ENCODE measurements at regions not wholly inside any gene's neighbourhood (a gene's known extent, or its start where the extent isn't known, plus 50 kb on each side); places are given as distances from the start of the nearest gene placed in this dataset. TPM values are rescaled to one million over a fixed set of nuclear protein-coding genes. Genes with fewer than 3 reads are reported as not detected.
"Not testable (repeated sequence)": the region's sequence is repeated elsewhere in the genome, so short reads cannot be mapped to it uniquely, and the experiment has no call there.

DNA sequence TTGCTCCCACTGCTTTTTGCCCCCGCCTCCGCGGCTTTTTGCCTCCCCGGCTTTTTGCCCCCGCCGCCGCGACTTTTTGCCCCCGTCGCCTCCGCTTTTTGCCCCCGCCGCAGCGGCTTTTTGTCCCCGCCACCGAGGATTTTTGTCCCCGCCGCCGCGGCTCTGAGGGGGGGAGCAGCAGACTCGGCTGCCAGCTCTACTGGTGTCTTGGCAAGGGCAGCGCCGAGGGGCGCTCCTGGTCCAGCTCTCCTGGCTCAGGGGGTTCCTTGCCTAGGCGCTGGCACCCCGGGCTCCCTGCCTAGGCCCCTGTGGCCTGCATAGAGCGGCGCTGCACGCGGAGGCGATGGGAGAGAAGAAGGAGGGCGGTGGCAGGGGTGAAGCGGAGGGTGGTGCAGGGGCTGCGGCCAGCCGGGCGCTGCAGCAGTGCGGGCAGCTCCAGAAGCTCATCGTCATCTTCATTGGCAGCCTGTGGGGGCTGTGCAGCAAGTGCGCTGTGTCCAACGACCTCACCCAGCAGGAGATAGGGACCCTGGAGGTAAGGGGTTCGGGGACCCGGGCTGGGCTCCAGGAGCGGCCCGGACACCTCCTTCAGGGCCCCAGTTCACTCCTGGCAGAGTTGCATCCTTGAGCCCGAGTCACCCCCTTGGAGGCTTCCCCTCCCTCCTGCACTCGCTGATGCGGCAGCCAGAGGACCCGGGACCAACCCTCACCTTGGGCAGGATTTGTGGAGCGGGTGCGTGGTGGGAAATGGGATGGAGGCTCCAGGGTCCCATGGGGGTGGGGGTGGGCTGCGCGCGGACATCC, 642.4 kb downstream of the GOLGA6L6 start:
- Histone ChIP-seq H3K9me3 (ENCODE audit: control insufficient read depth, insufficient read depth, low read length) (peaks cover 15% of the 10 kb centered on the region), H3K4me3 (ENCODE audit: low read depth, low read length) (no peak overlapping the region), H3K27ac (ENCODE audit: low read depth, low read length) (no peak overlapping the region), H3K27me3 (ENCODE audit: control insufficient read depth, insufficient read depth, low read length) (no peaks in the 10 kb centered on the region)
- no peak for DNase-seq (ENCODE audit: low read depth, low spot score)
- ChIA-PET POLR2A (no interaction called here), CTCF (no interaction called here)
- TF ChIP-seq, protein P1, sequence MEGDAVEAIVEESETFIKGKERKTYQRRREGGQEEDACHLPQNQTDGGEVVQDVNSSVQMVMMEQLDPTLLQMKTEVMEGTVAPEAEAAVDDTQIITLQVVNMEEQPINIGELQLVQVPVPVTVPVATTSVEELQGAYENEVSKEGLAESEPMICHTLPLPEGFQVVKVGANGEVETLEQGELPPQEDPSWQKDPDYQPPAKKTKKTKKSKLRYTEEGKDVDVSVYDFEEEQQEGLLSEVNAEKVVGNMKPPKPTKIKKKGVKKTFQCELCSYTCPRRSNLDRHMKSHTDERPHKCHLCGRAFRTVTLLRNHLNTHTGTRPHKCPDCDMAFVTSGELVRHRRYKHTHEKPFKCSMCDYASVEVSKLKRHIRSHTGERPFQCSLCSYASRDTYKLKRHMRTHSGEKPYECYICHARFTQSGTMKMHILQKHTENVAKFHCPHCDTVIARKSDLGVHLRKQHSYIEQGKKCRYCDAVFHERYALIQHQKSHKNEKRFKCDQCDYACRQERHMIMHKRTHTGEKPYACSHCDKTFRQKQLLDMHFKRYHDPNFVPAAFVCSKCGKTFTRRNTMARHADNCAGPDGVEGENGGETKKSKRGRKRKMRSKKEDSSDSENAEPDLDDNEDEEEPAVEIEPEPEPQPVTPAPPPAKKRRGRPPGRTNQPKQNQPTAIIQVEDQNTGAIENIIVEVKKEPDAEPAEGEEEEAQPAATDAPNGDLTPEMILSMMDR (IDR thresholded peaks at IDR 0.05; ENCODE audit: low read depth, low read length) = no peak

DNA sequence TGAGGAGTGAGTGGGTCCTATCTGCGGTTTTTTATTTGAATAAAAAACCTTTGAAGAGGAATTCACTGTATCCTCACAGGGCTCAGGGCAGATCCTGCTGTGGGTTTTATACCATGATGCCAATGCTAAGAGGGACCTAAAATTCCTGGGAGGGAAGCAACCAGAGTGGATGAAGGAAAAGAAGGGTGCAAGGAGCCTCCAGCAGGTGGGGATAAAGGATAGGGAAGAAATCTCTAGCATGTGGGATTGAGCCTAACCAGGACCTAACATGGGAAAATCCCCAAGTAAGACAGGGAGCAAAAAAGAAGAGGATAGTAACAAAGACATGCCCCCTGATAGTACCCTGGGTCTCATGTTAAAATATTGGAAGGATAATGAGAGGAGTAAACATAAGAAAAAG, 652.8 kb downstream of the GOLGA6L6 start:
- POLR2A ChIA-PET; DNase-seq (ENCODE audit: low read depth, low spot score); CTCF ChIA-PET: not testable (repeated sequence)

DNA sequence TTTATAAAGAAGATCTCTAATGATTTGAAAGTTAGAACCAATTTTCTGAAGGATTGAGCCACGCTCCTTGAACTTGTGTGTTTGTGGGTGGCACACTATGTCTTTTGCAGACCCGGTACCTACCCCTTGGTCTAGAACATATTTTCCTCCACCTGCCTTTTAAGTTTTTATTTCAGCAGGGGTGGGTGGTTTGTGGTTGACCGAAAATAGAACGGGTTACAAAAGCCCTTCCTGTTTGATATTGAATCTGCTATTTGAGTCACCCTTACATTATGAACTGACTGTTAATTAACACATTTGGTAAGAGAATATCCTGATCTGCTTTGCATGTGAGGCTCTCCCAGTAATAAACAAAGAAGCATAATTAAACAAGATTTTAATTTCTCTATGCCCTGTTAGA, 697.5 kb downstream of the GOLGA6L6 start:
- H3K9me3 ChIP-seq (ENCODE audit: control insufficient read depth, insufficient read depth, low read length) = peaks cover 11% of the 10 kb centered on the region
- H3K27ac ChIP-seq (ENCODE audit: low read depth, low read length); H3K4me3 ChIP-seq (ENCODE audit: low read depth, low read length); CTCF ChIA-PET; DNase-seq (ENCODE audit: low read depth, low spot score); POLR2A ChIA-PET; H3K27me3 ChIP-seq (ENCODE audit: control insufficient read depth, insufficient read depth, low read length): not testable (repeated sequence)

More for the DNA sequence above, 652.8 kb downstream of the GOLGA6L6 start:
- not testable (repeated sequence) for H3K27ac ChIP-seq (ENCODE audit: low read depth, low read length); H3K27me3 ChIP-seq (ENCODE audit: control insufficient read depth, insufficient read depth, low read length); H3K4me3 ChIP-seq (ENCODE audit: low read depth, low read length); H3K9me3 ChIP-seq (ENCODE audit: control insufficient read depth, insufficient read depth, low read length)

Small RNA genes lying in the stretch of these regions (small RNA-seq; reads per million reads assigned to genes)
- not detected for gene AC138701.2 (ENCODE audit: insufficient read length, low read depth)
- not detected for gene IGHD1OR15-1A (ENCODE audit: insufficient read length, low read depth)
- not detected for gene IGHD2OR15-2A (ENCODE audit: insufficient read length, low read depth)
- gene IGHD3OR15-3A (ENCODE audit: insufficient read length, low read depth) = not detected
- not detected for gene IGHD4OR15-4A (ENCODE audit: insufficient read length, low read depth)
- not detected for gene IGHD5OR15-5A (ENCODE audit: insufficient read length, low read depth)
- not detected for gene RN7SL584P (ENCODE audit: insufficient read length, low read depth)
- gene RNU6-978P (ENCODE audit: insufficient read length, low read depth) = not detected

Measured in AG04450 (cell line).